H9 (cell line): ENCODE measurements at regions not wholly inside any gene's neighbourhood (a gene's known extent, or its start where the extent isn't known, plus 50 kb on each side); places are given as distances from the start of the nearest gene placed in this dataset.
"Not testable (repeated sequence)": the region's sequence is repeated elsewhere in the genome, so short reads cannot be mapped to it uniquely, and the experiment has no call there.

Experiments used
- DNase-seq: peaks from one replicate; pipeline ENCODE4 v3.0.0-alpha.2; 2017
- H2AFZ ChIP-seq: one replicate; pipeline ENCODE4 v1.6.1; 2013; ENCODE audit warnings: mild to moderate bottlenecking, low read length, control low read depth, moderate library complexity
- H2AK5ac ChIP-seq: 2 replicates; pipeline ENCODE4 v1.6.1; 2013; ENCODE audit warnings: low read length, control low read depth, mixed read lengths; ENCODE audit not compliant: insufficient read length
- H2BK120ac ChIP-seq: one replicate; pipeline ENCODE4 v1.6.1; 2013; ENCODE audit warnings: low read depth, mild to moderate bottlenecking, low read length, control low read depth, inconsistent platforms; ENCODE audit not compliant: poor library complexity, severe bottlenecking
- H2BK12ac ChIP-seq: 2 replicates; pipeline ENCODE4 v1.6.1; 2013; ENCODE audit warnings: low read length, control low read depth, mixed read lengths, low read depth; ENCODE audit not compliant: insufficient read length
- H2BK15ac ChIP-seq: 2 replicates; pipeline ENCODE4 v1.6.1; 2013; ENCODE audit warnings: low read depth, low read length, control low read depth
- H2BK20ac ChIP-seq: one replicate; pipeline ENCODE4 v1.6.1; 2013; ENCODE audit warnings: low read depth, mild to moderate bottlenecking, low read length, control low read depth, inconsistent platforms; ENCODE audit not compliant: poor library complexity, severe bottlenecking
- H2BK5ac ChIP-seq: 2 replicates; pipeline ENCODE4 v1.6.1; 2013; ENCODE audit warnings: low read length, control low read depth, mixed read lengths; ENCODE audit not compliant: insufficient read length
- H3K14ac ChIP-seq: 2 replicates; pipeline ENCODE4 v1.6.1; 2013; ENCODE audit warnings: low read length, control low read depth; ENCODE audit not compliant: insufficient read depth
- H3K18ac ChIP-seq: 2 replicates; pipeline ENCODE4 v1.6.1; 2013; ENCODE audit warnings: low read depth, mild to moderate bottlenecking, mixed read lengths, low read length, control low read depth; ENCODE audit not compliant: insufficient read length
- H3K23ac ChIP-seq: 2 replicates; pipeline ENCODE4 v1.6.1; 2013; ENCODE audit warnings: low read length, control low read depth, mixed read lengths, low read depth; ENCODE audit not compliant: insufficient read length
- H3K23me2 ChIP-seq: 2 replicates; pipeline ENCODE4 v1.6.1; 2013; ENCODE audit warnings: low read depth, mild to moderate bottlenecking, mixed read lengths, low read length, control low read depth; ENCODE audit not compliant: insufficient read length, poor library complexity, severe bottlenecking
- H3K27ac ChIP-seq: 2 replicates; pipeline ENCODE4 v1.5.1; 2013; ENCODE audit warnings: low read length, control low read depth, mixed read lengths, low read depth; ENCODE audit not compliant: insufficient read length
- H3K27me3 ChIP-seq: 2 replicates; pipeline ENCODE4 v1.6.1; 2013; ENCODE audit warnings: low read length, control low read depth, inconsistent platforms; ENCODE audit not compliant: insufficient read depth
- H3K4ac ChIP-seq: 2 replicates; pipeline ENCODE4 v1.6.1; 2013; ENCODE audit warnings: low read depth, mild to moderate bottlenecking, control low read depth, inconsistent platforms, low read length, moderate library complexity
- H3K4me1 ChIP-seq: 2 replicates; pipeline ENCODE4 v1.6.1; 2013; ENCODE audit warnings: low read length, control low read depth, inconsistent platforms; ENCODE audit not compliant: insufficient read depth
- H3K4me2 ChIP-seq: 2 replicates; pipeline ENCODE4 v1.6.1; 2013; ENCODE audit warnings: low read length, control low read depth, mixed read lengths; ENCODE audit not compliant: insufficient read length, insufficient read depth
- H3K56ac ChIP-seq: 2 replicates; pipeline ENCODE4 v1.6.1; 2013; ENCODE audit warnings: low read depth, mild to moderate bottlenecking, mixed read lengths, low read length, control low read depth; ENCODE audit not compliant: insufficient read length
- H3K79me1 ChIP-seq: 2 replicates; pipeline ENCODE4 v1.6.1; 2013; ENCODE audit warnings: low read depth, mild to moderate bottlenecking, moderate library complexity, low read length, control low read depth, inconsistent platforms; ENCODE audit not compliant: insufficient read depth, poor library complexity, severe bottlenecking
- H3K79me2 ChIP-seq: 2 replicates; pipeline ENCODE4 v1.6.1; 2013; ENCODE audit warnings: low read length, control low read depth, inconsistent platforms; ENCODE audit not compliant: insufficient read depth
- H3K9ac ChIP-seq: 2 replicates; pipeline ENCODE4 v1.6.1; 2013; ENCODE audit warnings: low read length, control low read depth, mixed read lengths; ENCODE audit not compliant: insufficient read length; ENCODE audit errors: extremely low read depth
- H3K9me3 ChIP-seq: one replicate; pipeline ENCODE4 v1.6.1; 2013; ENCODE audit warnings: low read depth, low read length, inconsistent platforms; ENCODE audit not compliant: control insufficient read depth
- H3T11ph ChIP-seq: one replicate; pipeline ENCODE4 v1.6.1; 2013; ENCODE audit warnings: mild to moderate bottlenecking, low read length, control low read depth, inconsistent platforms
- H4K20me1 ChIP-seq: one replicate; pipeline ENCODE4 v1.6.1; 2013; ENCODE audit not compliant: control insufficient read depth, insufficient read length, insufficient read depth
- H4K5ac ChIP-seq: 2 replicates; pipeline ENCODE4 v1.6.1; 2013; ENCODE audit warnings: low read depth, mild to moderate bottlenecking, mixed read lengths, low read length, control low read depth; ENCODE audit not compliant: insufficient read length
- H4K8ac ChIP-seq: replicated peaks from 2 replicates; pipeline ENCODE4 v1.6.1; 2013; ENCODE audit warnings: low read length, control low read depth, mixed read lengths, low read depth; ENCODE audit not compliant: insufficient read length
- H4K91ac ChIP-seq: 2 replicates; pipeline ENCODE4 v1.6.1; 2013; ENCODE audit warnings: low read depth, mild to moderate bottlenecking, moderate library complexity, mixed read lengths, low read length, control low read depth; ENCODE audit not compliant: insufficient read length
- H3K27ac Mint-ChIP-seq, 3 experiments: 2 replicates in 2 of 3; 3 replicates in 1 of 3; pipeline ENCODE4 v1.8.0; 2020 to 2021; ENCODE audit warnings: mixed read lengths in 3 of 3, mild to moderate bottlenecking in 1 of 3, moderate library complexity in 1 of 3
- H3K27me3 Mint-ChIP-seq: 2 replicates; pipeline ENCODE4 v1.8.0; 2021; ENCODE audit warnings: low read depth, mild to moderate bottlenecking, moderate library complexity, mixed read lengths
- H3K36me3 Mint-ChIP-seq, 3 experiments: 2 replicates in 2 of 3; 3 replicates in 1 of 3; pipeline ENCODE4 v1.8.0; 2020 to 2021; ENCODE audit warnings: low read depth in 3 of 3, mixed read lengths in 3 of 3; ENCODE audit not compliant: insufficient read depth in 1 of 3
- H3K4me1 Mint-ChIP-seq, 2 experiments: 2 replicates each; pipeline ENCODE4 v1.8.0; 2020; ENCODE audit warnings: mixed read lengths in 2 of 2
- H3K4me3 Mint-ChIP-seq, 2 experiments: 2 replicates in 1 of 2; 3 replicates in 1 of 2; pipeline ENCODE4 v1.8.0; 2020 to 2021; ENCODE audit warnings: mild to moderate bottlenecking in 2 of 2, mixed read lengths in 2 of 2, moderate library complexity in 1 of 2
- H3K9me3 Mint-ChIP-seq, 2 experiments: 2 replicates in 1 of 2; 3 replicates in 1 of 2; pipeline ENCODE4 v1.8.0; 2020; ENCODE audit warnings: mild to moderate bottlenecking in 2 of 2, mixed read lengths in 2 of 2, moderate library complexity in 1 of 2
- CTCF ChIP-seq: fragments of 200-600 bp; sonication (generic); conservative IDR thresholded peaks from 3 replicates; pipeline ENCODE4 v1.8.0; 2021; ENCODE audit warnings: antibody characterized with exemption, mild to moderate bottlenecking
- WGBS: extraction: QIAGEN DNeasy Blood & Tissue Kit; methylation state at CpG from one replicate; pipeline ENCODE4 v1.1.7; 2013; ENCODE audit warnings: missing lambda C conversion rate, low lambda C conversion rate, mixed read lengths; ENCODE audit not compliant: insufficient read length; ENCODE audit errors: extremely low coverage; 5-methylcytosine and 5-hydroxymethylcytosine counted together

DNA sequence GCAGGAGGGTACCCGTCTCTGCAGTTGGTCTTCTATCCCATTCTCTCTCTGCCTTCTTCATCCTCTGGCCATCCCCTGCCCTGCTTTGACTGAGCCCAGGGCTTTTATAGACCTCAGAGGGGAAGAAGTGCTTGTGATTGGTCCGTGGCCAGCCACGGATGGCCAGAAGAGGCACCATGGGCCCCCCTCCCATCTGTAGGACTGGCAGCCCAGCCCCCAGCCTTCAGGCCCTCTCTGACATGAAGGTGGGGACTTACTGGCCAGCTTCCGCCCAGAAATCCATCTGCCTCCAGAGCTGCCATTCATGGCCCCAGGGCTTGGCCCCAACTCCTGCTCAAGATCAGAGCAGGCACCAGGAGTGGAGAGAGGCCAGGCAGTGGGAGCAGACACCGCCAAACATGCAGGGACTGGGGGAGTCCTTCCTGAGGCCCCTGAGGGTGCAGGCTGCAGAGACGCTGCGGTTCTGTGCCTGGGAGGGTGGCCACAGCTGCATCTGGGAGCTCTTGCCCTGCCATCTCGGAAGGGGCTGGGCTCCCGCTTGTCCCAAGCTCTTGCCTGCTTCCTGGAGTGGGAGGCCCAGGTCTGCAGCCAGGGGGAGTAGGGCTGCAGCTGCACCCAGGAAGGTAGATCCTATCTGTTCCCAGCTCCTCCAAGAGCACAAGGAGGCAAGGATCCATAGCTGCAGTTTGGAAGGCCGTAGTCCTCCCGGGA, 698.6 kb upstream of the B3GALT2 start:
- no peak overlapping the region for H3K23ac ChIP-seq
- H3K18ac ChIP-seq: no peak overlapping the region
- H3K4me2 ChIP-seq: no peak overlapping the region
- no peaks in the 10 kb centered on the region for H3K9me3 ChIP-seq
- H3T11ph ChIP-seq: no peak overlapping the region
- H4K20me1 ChIP-seq: no peaks in the 10 kb centered on the region
- H4K91ac ChIP-seq: no peak overlapping the region
- H2BK20ac ChIP-seq: no peak overlapping the region
- Mint-ChIP-seq H3K4me3 (no peak overlapping the region), H3K27me3 (no peaks in the 10 kb centered on the region), H3K9me3 (peaks cover 0 to 2% of the 10 kb centered on the region in 2 experiments; a peak in 2 of 5 replicates), H3K4me1 (no peaks in the 10 kb centered on the region), H3K27ac (no peak overlapping the region), H3K36me3 (0 out of 7 replicates have a peak, but pooled peaks cover 0 to 4% (median 0%) of the 10 kb centered on the region in 3 experiments)
- no peak overlapping the region for H2BK120ac ChIP-seq
- H3K79me1 ChIP-seq: no peaks in the 10 kb centered on the region
- H3K14ac ChIP-seq: no peak overlapping the region
- peak; percentile 69 for DNase-seq
- no peak overlapping the region for H3K27ac ChIP-seq
- H3K27me3 ChIP-seq: no peaks in the 10 kb centered on the region
- no peaks in the 10 kb centered on the region for H3K23me2 ChIP-seq
- TF ChIP-seq CTCF: peak; percentile 43; the same call in 2 of the 3 replicates
- no peak overlapping the region for H4K5ac ChIP-seq
- H3K4me1 ChIP-seq: no peaks in the 10 kb centered on the region
- H2AFZ ChIP-seq: no peak overlapping the region
- H2BK12ac ChIP-seq: no peak overlapping the region
- no peak overlapping the region for H2AK5ac ChIP-seq
- H3K56ac ChIP-seq: no peak overlapping the region
- H3K79me2 ChIP-seq: no peaks in the 10 kb centered on the region
- no peak overlapping the region for H2BK5ac ChIP-seq
- WGBS: no CpG with 5 or more reads among the region's 11 CpGs
- H3K9ac ChIP-seq: no peak overlapping the region
- H3K4ac ChIP-seq: no peak overlapping the region
- H4K8ac ChIP-seq: no peak overlapping the region
- H2BK15ac ChIP-seq: no peak overlapping the region

- not testable (repeated sequence) for H3K27me3 ChIP-seq, H3K18ac ChIP-seq, H3K4me1 Mint-ChIP-seq, H3K56ac ChIP-seq, H2AFZ ChIP-seq, H2AK5ac ChIP-seq, H2BK15ac ChIP-seq, H3K36me3 Mint-ChIP-seq, DNase-seq, H4K91ac ChIP-seq, H2BK12ac ChIP-seq, H2BK20ac ChIP-seq, H3K79me2 ChIP-seq, H4K5ac ChIP-seq, H3K9ac ChIP-seq, H3K27ac ChIP-seq, H3K4me1 ChIP-seq, H4K8ac ChIP-seq, H3K23ac ChIP-seq, H3K79me1 ChIP-seq, H3K9me3 Mint-ChIP-seq, H4K20me1 ChIP-seq, H2BK5ac ChIP-seq, H3T11ph ChIP-seq, H3K4me2 ChIP-seq, H3K23me2 ChIP-seq, H3K14ac ChIP-seq, H3K9me3 ChIP-seq, H3K27me3 Mint-ChIP-seq, H3K27ac Mint-ChIP-seq, H2BK120ac ChIP-seq, H3K4me3 Mint-ChIP-seq, H3K4ac ChIP-seq
- WGBS: no CpG with 5 or more reads among the region's 1 CpG
These were observed 691.5 kb upstream of the B3GALT2 start for GRCh38 chr1:193877920-193878319.
